Vagina (tissue), 2 donors: ENCODE measurements at regions not wholly inside any gene's neighbourhood (a gene's known extent, or its start where the extent isn't known, plus 50 kb on each side); places are given as distances from the start of the nearest gene placed in this dataset.
A peak's percentile ranks its signal among the peaks of the same experiment; 100 is the strongest.

Experiments used
- DNase-seq, 2 donors: peaks; one replicate each; pipeline ENCODE4 v3.0.0-alpha.2; 2017; ENCODE audit errors: extremely low spot score in 2 of 2
- H3K27ac ChIP-seq: fragments of 200-600 bp; sonication (generic); one replicate; pipeline ENCODE4 v1.5.1; 2019
- H3K27me3 ChIP-seq: fragments of 200-600 bp; sonication (generic); one replicate; pipeline ENCODE4 v1.5.1; 2019
- H3K36me3 ChIP-seq, 2 donors: fragments of 200-600 bp; sonication (generic); one replicate each; pipeline ENCODE4 v1.5.1; 2017 to 2019
- H3K4me1 ChIP-seq: fragments of 200-600 bp; sonication (generic); one replicate; pipeline ENCODE4 v1.5.1; 2019
- H3K4me3 ChIP-seq, 2 donors: fragments of 200-600 bp; sonication (generic); 1 replicate in 1 of 2; 2 replicates in 1 of 2; pipeline ENCODE4 v1.5.1; 2016 to 2019
- H3K9me3 ChIP-seq: fragments of 200-600 bp; sonication (generic); one replicate; pipeline ENCODE4 v1.5.1; 2019
- CTCF ChIP-seq, 3 experiments: fragments of 450-650 bp in 2 of 3; fragments of 200-600 bp in 1 of 3; sonication (generic) in 1 of 3; IDR thresholded peaks; one replicate each; pipeline ENCODE4 v1.5.1; 2017 to 2019; ENCODE audit warnings: antibody characterized with exemption in 3 of 3, mild to moderate bottlenecking in 2 of 3, moderate library complexity in 2 of 3
- POLR2A ChIP-seq, 2 donors: fragments of 450-650 bp; IDR thresholded peaks; one replicate each; pipeline ENCODE4 v1.6.1; 2017; ENCODE audit warnings: antibody characterized with exemption in 2 of 2, mild to moderate bottlenecking in 2 of 2, moderate library complexity in 2 of 2
- POLR2AphosphoS5 ChIP-seq, 2 donors: sonication (generic); formaldehyde crosslinking; IDR thresholded peaks; one replicate each; pipeline ENCODE4 v1.9.0; 2017; ENCODE audit warnings: antibody characterized with exemption in 2 of 2, mild to moderate bottlenecking in 2 of 2, low read depth in 1 of 2; ENCODE audit not compliant: insufficient read depth in 1 of 2
- intact Hi-C: fragments of 100-400 bp; cut with DNase I; formaldehyde crosslinking; loops from one replicate; pipeline ENCODE4 v1.15.1; 2023

GRCh38 chr9:126155756-126156664 is 170.6 kb upstream of the MVB12B start:
- H3K9me3 ChIP-seq, result no peaks in the 10 kb centered on the region
- peak; percentile 56 to 94 for DNase-seq
- H3K27ac ChIP-seq, result no peak overlapping the region
- TF ChIP-seq POLR2A (IDR thresholded peaks at IDR 0.05) (no peak), POLR2AphosphoS5 (IDR thresholded peaks at IDR 0.05; ENCODE audit: insufficient read depth in 1 of 2, low read depth in 1 of 2) (no peak), CTCF (IDR thresholded peaks at IDR 0.05) (no peak)
- peaks cover 7% of the 10 kb centered on the region for H3K4me1 ChIP-seq
- H3K27me3 ChIP-seq, result no peaks in the 10 kb centered on the region
- H3K36me3 ChIP-seq, result no peaks in the 10 kb centered on the region
- H3K4me3 ChIP-seq, result no peak overlapping the region
- intact Hi-C loops, result no loop called here

GRCh38 chr9:126156898-126157297 is 169.7 kb upstream of the MVB12B start:
- Histone ChIP-seq H3K4me1 (no peaks in the 10 kb centered on the region), H3K36me3 (no peaks in the 10 kb centered on the region), H3K4me3 (no peak overlapping the region), H3K9me3 (no peaks in the 10 kb centered on the region), H3K27ac (no peak overlapping the region), H3K27me3 (no peaks in the 10 kb centered on the region)
- no peak for DNase-seq
- no peak for TF ChIP-seq POLR2A (IDR thresholded peaks at IDR 0.05)
- intact Hi-C loops, result no loop called here

GRCh38 chr9:126157423-126157822 is 169.2 kb upstream of the MVB12B start:
- no peak overlapping the region for H3K27ac ChIP-seq
- no peak overlapping the region for H3K4me3 ChIP-seq
- H3K4me1 ChIP-seq, result no peaks in the 10 kb centered on the region
- H3K27me3 ChIP-seq, result no peaks in the 10 kb centered on the region
- no peaks in the 10 kb centered on the region for H3K36me3 ChIP-seq
- intact Hi-C loops, result no loop called here
- no peak for DNase-seq
- no peaks in the 10 kb centered on the region for H3K9me3 ChIP-seq
- TF ChIP-seq POLR2AphosphoS5 (IDR thresholded peaks at IDR 0.05; ENCODE audit: insufficient read depth in 1 of 2, low read depth in 1 of 2) (no peak), POLR2A (IDR thresholded peaks at IDR 0.05) (no peak), CTCF (IDR thresholded peaks at IDR 0.05) (no peak)

- peak in 1 of 2 donors; percentile 55 for DNase-seq
- intact Hi-C loops, result no loop called here
Observed at GRCh38 chr9:126157826-126158587, 168.6 kb upstream of the MVB12B start.

More at GRCh38 chr9:126157826-126158587, 168.6 kb upstream of the MVB12B start:
- Histone ChIP-seq H3K4me3 (no peak overlapping the region), H3K27me3 (no peaks in the 10 kb centered on the region), H3K4me1 (no peaks in the 10 kb centered on the region), H3K36me3 (no peaks in the 10 kb centered on the region), H3K9me3 (no peaks in the 10 kb centered on the region), H3K27ac (no peak overlapping the region)
- TF ChIP-seq CTCF (IDR thresholded peaks at IDR 0.05), result no peak
- TF ChIP-seq POLR2A (IDR thresholded peaks at IDR 0.05), result no peak
- TF ChIP-seq POLR2AphosphoS5 (IDR thresholded peaks at IDR 0.05; ENCODE audit: insufficient read depth in 1 of 2, low read depth in 1 of 2), result no peak
